Calu3 (cell line): ENCODE measurements at regions not wholly inside any gene's neighbourhood (a gene's known extent, or its start where the extent isn't known, plus 50 kb on each side); places are given as distances from the start of the nearest gene placed in this dataset.
"Not testable (repeated sequence)": the region's sequence is repeated elsewhere in the genome, so short reads cannot be mapped to it uniquely, and the experiment has no call there.

Source experiments
- BruUV-seq: library from RNA; stranded (reverse); fragments of 400-500 nt; replicated peaks from 2 replicates; lab custom pipeline; 2021; lab: Mats Ljungman, UMichigan
- CTCF ChIA-PET: fragments of 300-600 bp; sonication (Branson Sonifier 250); formaldehyde crosslinking; loops from one replicate; lab custom pipeline; 2022; ENCODE audit warnings: antibody characterized with exemption; lab: Charles Lee
- DNase-seq: peaks from one replicate; pipeline ENCODE4 v3.0.0; 2022
- H3K27ac Mint-ChIP-seq: one replicate; pipeline ENCODE4 v1.8.0; 2022; ENCODE audit warnings: mixed read lengths; ENCODE audit not compliant: unreplicated experiment
- H3K27me3 Mint-ChIP-seq: one replicate; pipeline ENCODE4 v1.8.0; 2022; ENCODE audit warnings: mixed read lengths; ENCODE audit not compliant: unreplicated experiment
- H3K36me3 Mint-ChIP-seq: one replicate; pipeline ENCODE4 v1.8.0; 2022; ENCODE audit warnings: mild to moderate bottlenecking, moderate library complexity, mixed read lengths; ENCODE audit not compliant: insufficient read depth, unreplicated experiment
- H3K4me1 Mint-ChIP-seq: one replicate; pipeline ENCODE4 v1.8.0; 2022; ENCODE audit warnings: mild to moderate bottlenecking, low read depth, mixed read lengths; ENCODE audit not compliant: unreplicated experiment
- H3K4me3 Mint-ChIP-seq: one replicate; pipeline ENCODE4 v1.8.0; 2022; ENCODE audit warnings: mild to moderate bottlenecking, low read depth, moderate library complexity, mixed read lengths; ENCODE audit not compliant: unreplicated experiment
- H3K9me3 Mint-ChIP-seq: one replicate; pipeline ENCODE4 v1.8.0; 2022; ENCODE audit warnings: low read depth, mixed read lengths; ENCODE audit not compliant: unreplicated experiment
- intact Hi-C: fragments of 100-400 bp; cut with micrococcal nuclease; formaldehyde crosslinking; loops from one replicate; pipeline ENCODE4 v1.10.0; 2022; ENCODE audit not compliant: unreplicated experiment
- TF ChIP-seq, protein P1 (sequence below): fragments of 200-600 bp; IDR thresholded peaks from one replicate; pipeline ENCODE4 v1.8.0; 2022; ENCODE audit warnings: antibody characterized with exemption; ENCODE audit not compliant: unreplicated experiment

- no peaks in the 10 kb centered on the region for H3K9me3 Mint-ChIP-seq
- no peak for DNase-seq
- no peak overlapping the region for H3K4me3 Mint-ChIP-seq
- BruUV-seq: no TSS peak
- H3K27me3 Mint-ChIP-seq: no peaks in the 10 kb centered on the region
- no peaks in the 10 kb centered on the region for H3K36me3 Mint-ChIP-seq
- H3K4me1 Mint-ChIP-seq: no peaks in the 10 kb centered on the region
- intact Hi-C loops: no loop called here
- TF ChIP-seq, protein P1, sequence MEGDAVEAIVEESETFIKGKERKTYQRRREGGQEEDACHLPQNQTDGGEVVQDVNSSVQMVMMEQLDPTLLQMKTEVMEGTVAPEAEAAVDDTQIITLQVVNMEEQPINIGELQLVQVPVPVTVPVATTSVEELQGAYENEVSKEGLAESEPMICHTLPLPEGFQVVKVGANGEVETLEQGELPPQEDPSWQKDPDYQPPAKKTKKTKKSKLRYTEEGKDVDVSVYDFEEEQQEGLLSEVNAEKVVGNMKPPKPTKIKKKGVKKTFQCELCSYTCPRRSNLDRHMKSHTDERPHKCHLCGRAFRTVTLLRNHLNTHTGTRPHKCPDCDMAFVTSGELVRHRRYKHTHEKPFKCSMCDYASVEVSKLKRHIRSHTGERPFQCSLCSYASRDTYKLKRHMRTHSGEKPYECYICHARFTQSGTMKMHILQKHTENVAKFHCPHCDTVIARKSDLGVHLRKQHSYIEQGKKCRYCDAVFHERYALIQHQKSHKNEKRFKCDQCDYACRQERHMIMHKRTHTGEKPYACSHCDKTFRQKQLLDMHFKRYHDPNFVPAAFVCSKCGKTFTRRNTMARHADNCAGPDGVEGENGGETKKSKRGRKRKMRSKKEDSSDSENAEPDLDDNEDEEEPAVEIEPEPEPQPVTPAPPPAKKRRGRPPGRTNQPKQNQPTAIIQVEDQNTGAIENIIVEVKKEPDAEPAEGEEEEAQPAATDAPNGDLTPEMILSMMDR: no peak
- CTCF ChIA-PET: no interaction called here
- no peak overlapping the region for H3K27ac Mint-ChIP-seq
Observed at GRCh38 chr1:104125970-104126369, 376.3 kb downstream of the AMY1C start.

GRCh38 chr1:104132382-104132973 is 382.8 kb downstream of the AMY1C start:
- H3K9me3 Mint-ChIP-seq: no peaks in the 10 kb centered on the region
- H3K27me3 Mint-ChIP-seq: no peaks in the 10 kb centered on the region
- no TSS peak for BruUV-seq
- H3K4me1 Mint-ChIP-seq: no peaks in the 10 kb centered on the region
- H3K4me3 Mint-ChIP-seq: no peak overlapping the region
- no peak overlapping the region for H3K27ac Mint-ChIP-seq
- peak; percentile 8 for DNase-seq
- TF ChIP-seq, protein P1: no peak
- intact Hi-C loops: loop anchor here (1.0 to 5.0 kb wide), 2 partner anchors 184 to 345 kb away; no protein-coding TSS in a partner anchor
- no peaks in the 10 kb centered on the region for H3K36me3 Mint-ChIP-seq
- CTCF ChIA-PET: interaction anchor here (0.6 kb wide), 2 partner anchors 15 to 183 kb away, joined by 5 to 6 read pairs; no protein-coding TSS in a partner anchor

GRCh38 chr1:104135036-104135435 is 385.3 kb downstream of the AMY1C start:
- H3K27me3 Mint-ChIP-seq, H3K4me3 Mint-ChIP-seq, H3K27ac Mint-ChIP-seq, H3K4me1 Mint-ChIP-seq, DNase-seq, BruUV-seq, H3K9me3 Mint-ChIP-seq, H3K36me3 Mint-ChIP-seq, CTCF ChIA-PET, intact Hi-C loops: not testable (repeated sequence)

DNA sequence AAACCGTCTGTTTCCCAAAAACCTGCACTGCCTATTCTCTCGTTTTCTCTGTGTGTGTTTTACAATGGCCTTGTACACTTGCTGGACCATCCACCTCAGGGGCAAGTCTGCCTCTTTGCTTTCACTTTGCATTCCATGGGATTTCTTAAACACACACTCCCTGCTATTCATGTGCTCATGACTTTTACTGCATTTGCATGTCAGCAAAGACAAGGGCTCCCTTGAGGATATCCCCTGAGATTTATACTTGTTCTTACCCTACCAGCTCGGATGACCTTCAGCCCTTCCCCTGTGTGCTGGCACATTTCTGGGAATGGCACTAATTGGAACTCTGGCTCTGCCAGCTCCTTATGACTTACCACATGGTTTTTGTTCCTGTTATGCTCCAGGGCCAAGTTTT is 386.9 kb downstream of the AMY1C start:
- TF ChIP-seq, protein P1: no peak
- CTCF ChIA-PET: no interaction called here
- Mint-ChIP-seq H3K27me3 (no peaks in the 10 kb centered on the region), H3K27ac (no peak overlapping the region), H3K36me3 (no peaks in the 10 kb centered on the region), H3K4me3 (no peak overlapping the region), H3K9me3 (no peaks in the 10 kb centered on the region), H3K4me1 (no peaks in the 10 kb centered on the region)
- intact Hi-C loops: no loop called here
- BruUV-seq: no TSS peak
- no peak for DNase-seq

DNA sequence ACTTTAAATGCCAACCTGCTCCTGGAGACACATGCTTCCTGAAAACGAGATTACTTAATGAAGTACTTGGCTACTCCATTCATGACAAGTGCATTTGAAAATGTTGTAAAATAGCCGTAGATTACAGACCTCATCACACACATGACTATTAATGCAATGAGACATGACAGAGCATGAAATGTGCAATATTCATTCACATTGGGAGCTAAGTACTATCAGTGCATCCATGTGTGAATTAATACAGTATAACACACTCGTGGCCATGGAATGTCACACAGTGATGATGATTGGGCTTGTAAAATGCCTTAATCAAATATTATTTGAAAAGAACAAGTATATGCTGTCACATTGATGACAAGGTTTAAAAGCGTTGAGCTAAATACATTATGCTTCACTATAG is 407.0 kb downstream of the AMY1C start:
- intact Hi-C loops: no loop called here
- CTCF ChIA-PET: no interaction called here
- no TSS peak for BruUV-seq

More for the DNA sequence above, 407.0 kb downstream of the AMY1C start:
- TF ChIP-seq, protein P1: no peak
- peaks cover 9% of the 10 kb centered on the region for H3K9me3 Mint-ChIP-seq
- no peaks in the 10 kb centered on the region for H3K4me1 Mint-ChIP-seq
- no peak overlapping the region for H3K4me3 Mint-ChIP-seq
- H3K27ac Mint-ChIP-seq: no peak overlapping the region
- H3K36me3 Mint-ChIP-seq: no peaks in the 10 kb centered on the region
- no peak for DNase-seq
- H3K27me3 Mint-ChIP-seq: no peaks in the 10 kb centered on the region
